HPDE6-E6E7 (cell line): ENCODE measurements at regions not wholly inside any gene's neighbourhood (a gene's known extent, or its start where the extent isn't known, plus 50 kb on each side); places are given as distances from the start of the nearest gene placed in this dataset.

Experiments
- DNase-seq: peaks from one replicate; pipeline ENCODE4 v3.0.0; 2011; ENCODE audit warnings: missing footprints; ENCODE audit errors: extremely low spot score

GRCh38 chr7:106166651-106167342 lies 54.7 kb upstream of the SYPL1 start:
- peak; percentile 34 for DNase-seq

DNA sequence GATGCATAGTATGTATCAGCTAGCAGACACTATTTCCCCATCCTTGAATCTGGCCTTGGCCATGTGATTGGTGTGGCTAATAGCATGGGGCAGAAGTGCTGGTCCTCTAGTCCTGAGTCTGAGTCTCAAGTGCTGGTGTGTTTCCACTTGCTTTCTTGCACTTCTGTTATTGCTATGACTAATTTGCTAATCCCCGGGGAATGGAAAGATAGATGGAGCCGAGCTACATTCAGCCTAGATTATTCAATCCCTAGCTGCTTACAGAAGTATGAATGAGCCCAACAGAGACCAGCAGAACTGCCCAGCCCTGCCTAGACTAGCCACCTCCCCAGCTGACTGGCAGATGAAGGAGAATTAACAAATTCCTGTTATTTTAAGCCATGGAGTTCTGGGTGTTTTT lies 53.2 kb upstream of the SYPL1 start:
- no peak for DNase-seq

- DNase-seq = no peak
Observed at GRCh38 chr7:106163257-106163656, 51.1 kb upstream of the SYPL1 start.
